ENCODE measurements at regions not wholly inside any gene's neighbourhood (a gene's known extent, or its start where the extent isn't known, plus 50 kb on each side); places are given as distances from the start of the nearest gene placed in this dataset.

DNA sequence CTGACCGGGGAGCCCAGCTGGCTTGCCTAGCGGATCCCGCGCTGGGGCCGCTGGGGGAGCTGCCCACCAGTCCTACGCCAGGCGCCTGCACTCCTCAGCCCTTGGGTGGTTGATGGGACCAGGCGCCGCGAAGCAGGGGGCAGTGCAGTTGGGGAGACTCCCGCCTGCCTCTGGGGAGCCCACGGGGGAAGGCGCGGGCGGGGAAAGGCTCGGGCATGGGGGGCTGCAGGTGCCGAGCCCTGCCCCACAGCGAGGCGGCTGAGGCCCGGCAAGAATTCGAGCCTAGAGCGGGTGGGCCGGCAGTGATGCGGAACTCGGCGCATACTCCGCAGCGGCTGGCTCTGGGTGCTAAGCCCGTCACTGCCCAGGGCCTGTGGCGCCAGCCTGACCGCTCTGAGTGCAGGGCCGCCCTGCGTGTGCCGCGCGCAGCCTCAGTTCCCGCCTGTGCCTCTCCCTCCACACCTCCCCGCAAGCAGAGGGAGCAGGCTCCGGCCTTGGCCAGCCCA lies 249.1 kb upstream of the TEKT4 start:
- Histone ChIP-seq H4K5ac (ENCODE audit: insufficient read length, low read depth, low read length) (no peak overlapping the region), H3K36me3 (ENCODE audit: control insufficient read depth in 2 of 4, insufficient read depth in 4 of 4, low read length in 3 of 4) (no peaks in the 10 kb centered on the region; a peak in 1 of 8 replicates), H2AK5ac (ENCODE audit: low read depth, low read length) (no peak overlapping the region), H2AFZ (ENCODE audit: low read length) (no peak overlapping the region), H3K9ac (replicated peaks in 1 of 4; ENCODE audit: extremely low read depth in 1 of 4, low read depth in 3 of 4, low read length in 3 of 4) (no peak overlapping the region), H3K23me2 (ENCODE audit: low read depth, low read length) (no peaks in the 10 kb centered on the region), H3K4ac (replicated peaks; ENCODE audit: insufficient read length, low read depth, low read length) (no peak overlapping the region), H2BK120ac (replicated peaks; ENCODE audit: low read depth, low read length) (no peak overlapping the region), H2BK5ac (ENCODE audit: low read depth, low read length) (no peak overlapping the region), H3K79me1 (ENCODE audit: low read depth, low read length) (no peaks in the 10 kb centered on the region), H3K79me2 (ENCODE audit: control insufficient read depth in 1 of 2, insufficient read depth in 2 of 2, low read length in 2 of 2) (no peaks in the 10 kb centered on the region), H3K4me3 (ENCODE audit: extremely low read depth in 1 of 4, insufficient read depth in 2 of 4, low read depth in 3 of 4, low read length in 4 of 4) (no peak overlapping the region), H4K91ac (replicated peaks; ENCODE audit: insufficient read length, low read length) (no peak overlapping the region), H4K20me1 (replicated peaks in 1 of 2; ENCODE audit: control insufficient read depth in 1 of 2, insufficient read depth in 2 of 2, low read length in 2 of 2) (no peaks in the 10 kb centered on the region), H3K27ac (ENCODE audit: low read depth, low read length) (no peak overlapping the region), H3K9me3 (ENCODE audit: insufficient read depth in 2 of 2, low read depth in 1 of 2, low read length in 1 of 2) (peaks cover 7 to 24% of the 10 kb centered on the region in 2 experiments; a peak in 2 of 4 replicates), H4K8ac (ENCODE audit: extremely low read depth, insufficient read depth, low read length) (no peak overlapping the region), H2BK20ac (ENCODE audit: low read length) (no peak overlapping the region), H2BK15ac (ENCODE audit: low read length) (no peak overlapping the region), H3K18ac (ENCODE audit: extremely low read depth, low read length) (no peak overlapping the region), H3K56ac (replicated peaks; ENCODE audit: insufficient read length, low read depth, low read length) (no peak overlapping the region), H3K4me1 (replicated peaks in 1 of 4; ENCODE audit: control insufficient read depth in 3 of 4, insufficient read depth in 4 of 4, low read length in 3 of 4) (no peaks in the 10 kb centered on the region), H3K4me2 (ENCODE audit: insufficient read depth in 1 of 2, low read depth in 2 of 2, low read length in 2 of 2) (no peak overlapping the region), H3K23ac (ENCODE audit: insufficient read length) (no peak overlapping the region), H3K27me3 (replicated peaks in 1 of 4; ENCODE audit: control insufficient read depth in 3 of 4, extremely low read depth in 1 of 4, insufficient read depth in 3 of 4, low read length in 3 of 4) (no peaks in the 10 kb centered on the region), H2BK12ac (ENCODE audit: low read depth, low read length) (no peak overlapping the region), H3K14ac (ENCODE audit: insufficient read length) (no peak overlapping the region)
- TF ChIP-seq HDAC2 (IDR thresholded peaks at IDR 0.05; ENCODE audit: borderline replicate concordance in 1 of 2, low read depth in 2 of 2, low read length in 2 of 2) (no peak), RXRA (IDR thresholded peaks at IDR 0.05; ENCODE audit: insufficient read depth, low read depth, low read length) (no peak), KDM1A (IDR thresholded peaks at IDR 0.05; ENCODE audit: borderline replicate concordance, low read length) (no peak), KDM4A (IDR thresholded peaks at IDR 0.05; ENCODE audit: low read depth, low read length, severe bottlenecking) (no peak), CHD1 (IDR thresholded peaks at IDR 0.05; ENCODE audit: low read depth, low read length) (no peak)
- WGBS, 2 experiments (ENCODE audit: extremely low coverage in 1 of 2, insufficient coverage in 1 of 2, insufficient read length in 1 of 2, insufficient replicate concordance in 2 of 2, low coverage in 1 of 2, low lambda C conversion rate in 2 of 2, missing lambda C conversion rate in 1 of 2) = 95% methylated on average over 15 of the region's 39 CpGs; no CpG with 5 or more reads in 1 of the 2 experiments
- no peak for DNase-seq (ENCODE audit: low read depth in 1 of 2, low spot score in 2 of 2)
- ChIA-PET POLR2A (ENCODE audit: partially characterized antibody) (no interaction called here), CTCF (ENCODE audit: partially characterized antibody) (no interaction called here)
- no peak for FAIRE-seq
